AG09309 (cell line): ENCODE measurements at regions not wholly inside any gene's neighbourhood (a gene's known extent, or its start where the extent isn't known, plus 50 kb on each side); places are given as distances from the start of the nearest gene placed in this dataset.

Source experiments
- DNase-seq: peaks from one replicate; pipeline ENCODE4 v3.0.0-alpha.2; 2010; ENCODE audit warnings: low read depth
- H3K4me3 ChIP-seq: 2 replicates; pipeline ENCODE4 v1.5.1; 2011; ENCODE audit warnings: mild to moderate bottlenecking, low read depth, low read length, moderate library complexity; ENCODE audit not compliant: control insufficient read depth
- CTCF ChIP-seq: IDR thresholded peaks from 2 replicates; pipeline ENCODE4 v1.5.1; 2011; ENCODE audit warnings: mild to moderate bottlenecking, low read depth, low read length, inconsistent platforms; ENCODE audit not compliant: insufficient read depth, control insufficient read depth; ENCODE audit errors: missing control alignments

- no peak overlapping the region for H3K4me3 ChIP-seq
- no peak for TF ChIP-seq CTCF
- DNase-seq, result no peak
Measured at GRCh38 chr12:84732828-84733340, 179.7 kb downstream of the SLC6A15 start.

- DNase-seq, result no peak
- no peak overlapping the region for H3K4me3 ChIP-seq
- no peak for TF ChIP-seq CTCF
Measured at GRCh38 chr12:84730561-84731162, 181.9 kb downstream of the SLC6A15 start.

GRCh38 chr12:84727961-84728360 lies 184.6 kb downstream of the SLC6A15 start:
- H3K4me3 ChIP-seq, result no peak overlapping the region
- no peak for TF ChIP-seq CTCF
- DNase-seq, result no peak

GRCh38 chr12:84726780-84727179 lies 185.8 kb downstream of the SLC6A15 start:
- DNase-seq, result no peak
- no peak for TF ChIP-seq CTCF
- no peak overlapping the region for H3K4me3 ChIP-seq

GRCh38 chr12:84723988-84724387 lies 188.6 kb downstream of the SLC6A15 start:
- no peak for DNase-seq
- TF ChIP-seq CTCF, result no peak
- H3K4me3 ChIP-seq, result no peak overlapping the region

GRCh38 chr12:84719997-84720396 lies 192.6 kb downstream of the SLC6A15 start:
- no peak for DNase-seq
- no peak for TF ChIP-seq CTCF
- H3K4me3 ChIP-seq, result no peak overlapping the region
